Astrocyte (in vitro differentiated cells and primary cell): ENCODE measurements at regions not wholly inside any gene's neighbourhood (a gene's known extent, or its start where the extent isn't known, plus 50 kb on each side); places are given as distances from the start of the nearest gene placed in this dataset.

ENCODE experiments used
- DNase-seq: peaks from one replicate; pipeline ENCODE4 v3.0.0-alpha.2; 2010; ENCODE audit warnings: low read depth
- FAIRE-seq: peaks from 2 replicates; lab custom pipeline; 2011; peaks lifted over from hg19 to GRCh38; lab: Jason Lieb, UNC
- H2AFZ ChIP-seq: 2 replicates; pipeline ENCODE4 v1.6.0; 2012; ENCODE audit warnings: low read depth, low read length, inconsistent platforms
- H3K27ac ChIP-seq: 2 replicates; pipeline ENCODE4 v1.5.1; 2011; ENCODE audit warnings: low read depth, low read length, inconsistent platforms
- H3K27me3 ChIP-seq: 2 replicates; pipeline ENCODE4 v1.6.0; 2011; ENCODE audit warnings: low read length, inconsistent platforms; ENCODE audit not compliant: insufficient read depth
- H3K36me3 ChIP-seq: 2 replicates; pipeline ENCODE4 v1.5.1; 2011; ENCODE audit warnings: low read length, inconsistent platforms; ENCODE audit not compliant: insufficient read depth
- H3K4me1 ChIP-seq: 2 replicates; pipeline ENCODE4 v1.5.1; 2011; ENCODE audit warnings: low read length, inconsistent platforms; ENCODE audit not compliant: insufficient read depth
- H3K4me2 ChIP-seq: 2 replicates; pipeline ENCODE4 v1.6.0; 2012; ENCODE audit warnings: low read length, inconsistent platforms
- H3K4me3 ChIP-seq: 2 replicates; pipeline ENCODE4 v1.5.1; 2011; ENCODE audit warnings: low read depth, mild to moderate bottlenecking, low read length, inconsistent platforms; ENCODE audit not compliant: insufficient read depth
- H3K79me2 ChIP-seq: 2 replicates; pipeline ENCODE4 v1.6.0; 2012; ENCODE audit warnings: mild to moderate bottlenecking, low read length, inconsistent platforms; ENCODE audit not compliant: insufficient read depth
- H3K9ac ChIP-seq: 2 replicates; pipeline ENCODE4 v1.6.0; 2012; ENCODE audit warnings: mild to moderate bottlenecking, low read length, inconsistent platforms
- H3K9me3 ChIP-seq: 2 replicates; pipeline ENCODE4 v1.5.1; 2012; ENCODE audit warnings: low read depth, mild to moderate bottlenecking, low read length, inconsistent platforms; ENCODE audit not compliant: insufficient read depth
- H4K20me1 ChIP-seq: 2 replicates; pipeline ENCODE4 v1.6.0; 2012; ENCODE audit warnings: low read length, inconsistent platforms; ENCODE audit not compliant: insufficient read depth
- H3K27ac Mint-ChIP-seq: one replicate; pipeline ENCODE4 v1.8.0; 2021; ENCODE audit warnings: mild to moderate bottlenecking, mixed read lengths; ENCODE audit not compliant: unreplicated experiment
- H3K27me3 Mint-ChIP-seq: one replicate; pipeline ENCODE4 v1.8.0; 2021; ENCODE audit warnings: low read depth, mixed read lengths; ENCODE audit not compliant: unreplicated experiment
- H3K36me3 Mint-ChIP-seq: one replicate; pipeline ENCODE4 v1.8.0; 2021; ENCODE audit warnings: low read depth, mixed read lengths; ENCODE audit not compliant: unreplicated experiment
- H3K4me1 Mint-ChIP-seq: one replicate; pipeline ENCODE4 v1.8.0; 2021; ENCODE audit warnings: low read depth, mixed read lengths; ENCODE audit not compliant: unreplicated experiment
- H3K4me3 Mint-ChIP-seq: one replicate; pipeline ENCODE4 v1.8.0; 2021; ENCODE audit warnings: mild to moderate bottlenecking, moderate library complexity, mixed read lengths; ENCODE audit not compliant: unreplicated experiment
- H3K9me3 Mint-ChIP-seq: one replicate; pipeline ENCODE4 v1.8.0; 2021; ENCODE audit warnings: mild to moderate bottlenecking, mixed read lengths; ENCODE audit not compliant: unreplicated experiment
- CTCF ChIP-seq: IDR thresholded peaks from 2 replicates; pipeline ENCODE4 v1.5.1; 2011; ENCODE audit warnings: low read depth, mild to moderate bottlenecking, inconsistent platforms, low read length, moderate library complexity; ENCODE audit not compliant: insufficient read depth
- EZH2 ChIP-seq: IDR thresholded peaks from 2 replicates; pipeline ENCODE4 v1.6.1; 2012; ENCODE audit warnings: mild to moderate bottlenecking, low read length, inconsistent platforms; ENCODE audit not compliant: insufficient read depth

GRCh38 chr9:89668216-89668865, 63.5 kb downstream of the GADD45G start:
- no peaks in the 10 kb centered on the region for H3K27me3 ChIP-seq
- no peak overlapping the region for H3K4me3 Mint-ChIP-seq
- no peaks in the 10 kb centered on the region for H3K36me3 ChIP-seq
- no peak for TF ChIP-seq CTCF
- TF ChIP-seq EZH2: no peak
- no peaks in the 10 kb centered on the region for H3K4me1 ChIP-seq
- FAIRE-seq: no peak
- peaks cover 43% of the 10 kb centered on the region for H3K27me3 Mint-ChIP-seq
- H3K79me2 ChIP-seq: no peaks in the 10 kb centered on the region
- no peak overlapping the region for H3K27ac ChIP-seq
- H3K9me3 ChIP-seq: peaks cover 4% of the 10 kb centered on the region
- DNase-seq: no peak
- no peaks in the 10 kb centered on the region for H4K20me1 ChIP-seq
- H3K4me1 Mint-ChIP-seq: no peaks in the 10 kb centered on the region
- no peaks in the 10 kb centered on the region for H3K36me3 Mint-ChIP-seq
- H3K9me3 Mint-ChIP-seq: peaks cover 2% of the 10 kb centered on the region
- H3K4me2 ChIP-seq: no peak overlapping the region
- no peak overlapping the region for H2AFZ ChIP-seq
- no peak overlapping the region for H3K9ac ChIP-seq
- no peak overlapping the region for H3K27ac Mint-ChIP-seq
- no peak overlapping the region for H3K4me3 ChIP-seq

- H3K4me2 ChIP-seq: no peak overlapping the region
- Mint-ChIP-seq H3K27me3 (peaks cover 41% of the 10 kb centered on the region), H3K4me1 (no peaks in the 10 kb centered on the region), H3K27ac (no peak overlapping the region), H3K9me3 (peaks cover 2% of the 10 kb centered on the region), H3K4me3 (no peak overlapping the region), H3K36me3 (no peaks in the 10 kb centered on the region)
- no peak overlapping the region for H3K4me3 ChIP-seq
- H3K79me2 ChIP-seq: no peaks in the 10 kb centered on the region
- no peak overlapping the region for H2AFZ ChIP-seq
- FAIRE-seq (no peak), DNase-seq (no peak)
- peaks cover 4% of the 10 kb centered on the region for H3K9me3 ChIP-seq
- no peak overlapping the region for H3K9ac ChIP-seq
- no peaks in the 10 kb centered on the region for H4K20me1 ChIP-seq
- no peaks in the 10 kb centered on the region for H3K36me3 ChIP-seq
- H3K4me1 ChIP-seq: no peaks in the 10 kb centered on the region
- no peaks in the 10 kb centered on the region for H3K27me3 ChIP-seq
- no peak overlapping the region for H3K27ac ChIP-seq
- TF ChIP-seq EZH2 (no peak), CTCF (no peak)
These were observed 64.0 kb downstream of the GADD45G start for GRCh38 chr9:89668866-89669246.

GRCh38 chr9:89669361-89669842, 64.6 kb downstream of the GADD45G start:
- Histone ChIP-seq H3K79me2 (no peaks in the 10 kb centered on the region), H3K9me3 (peaks cover 4% of the 10 kb centered on the region), H2AFZ (no peak overlapping the region), H3K27me3 (no peaks in the 10 kb centered on the region), H3K27ac (no peak overlapping the region), H3K9ac (no peak overlapping the region), H3K4me3 (no peak overlapping the region), H3K4me1 (no peaks in the 10 kb centered on the region), H3K36me3 (no peaks in the 10 kb centered on the region), H4K20me1 (no peaks in the 10 kb centered on the region), H3K4me2 (no peak overlapping the region)
- no peak for TF ChIP-seq CTCF
- no peak for TF ChIP-seq EZH2
- Mint-ChIP-seq H3K4me3 (no peak overlapping the region), H3K27me3 (peaks cover 41% of the 10 kb centered on the region), H3K4me1 (no peaks in the 10 kb centered on the region), H3K27ac (no peak overlapping the region), H3K9me3 (peaks cover 2% of the 10 kb centered on the region), H3K36me3 (no peaks in the 10 kb centered on the region)
- FAIRE-seq (no peak), DNase-seq (no peak)
